ENCODE measurements at regions not wholly inside any gene's neighbourhood (a gene's known extent, or its start where the extent isn't known, plus 50 kb on each side); places are given as distances from the start of the nearest gene placed in this dataset.

GRCh38 chr5:172558076-172558976 is 82.7 kb upstream of the NEURL1B start:
- H3K4me3 ChIP-seq (ENCODE audit: low read depth, low read length): no peak overlapping the region

DNA sequence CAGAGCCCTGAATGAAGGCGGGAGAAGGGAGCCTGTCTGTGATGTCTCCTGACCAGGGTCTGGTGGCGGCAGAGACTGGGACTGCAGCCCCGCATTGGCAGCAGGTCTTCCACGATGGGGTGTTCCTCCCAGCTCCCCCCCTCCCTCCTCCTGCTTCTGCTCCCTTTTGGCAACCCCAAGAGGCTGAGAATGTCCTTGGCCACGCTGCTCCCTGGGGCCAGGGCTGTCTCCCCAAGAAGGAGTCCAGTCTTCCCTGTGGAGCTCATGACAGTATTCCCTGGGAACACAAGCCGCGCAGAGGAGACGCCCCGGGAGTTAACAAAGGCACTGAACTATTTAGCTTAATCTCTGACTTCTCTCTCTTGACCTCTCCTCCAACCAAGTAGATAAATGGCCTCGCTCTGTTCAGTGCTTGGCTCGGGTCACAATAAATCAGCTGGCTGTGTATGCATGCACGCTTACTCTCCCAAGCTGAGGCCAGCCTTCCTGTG is 84.0 kb upstream of the NEURL1B start:
- H3K9me3 ChIP-seq (ENCODE audit: control insufficient read depth, insufficient read depth, low read depth, low read length): no peaks in the 10 kb centered on the region
- no peak overlapping the region for H3K27ac ChIP-seq (ENCODE audit: low read depth, low read length)
- H3K4me3 ChIP-seq (ENCODE audit: low read depth, low read length): no peak overlapping the region
- peaks cover 3% of the 10 kb centered on the region; the same call in 1 of the 2 replicates for H3K4me1 ChIP-seq (ENCODE audit: control insufficient read depth, insufficient read depth, low read length)
- H3K9ac ChIP-seq (ENCODE audit: low read length): no peak overlapping the region
- no peaks in the 10 kb centered on the region for H3K36me3 ChIP-seq (ENCODE audit: control insufficient read depth, insufficient read depth, low read length)
- H3K27me3 ChIP-seq (ENCODE audit: control insufficient read depth, insufficient read depth, low read length): no peaks in the 10 kb centered on the region

More at GRCh38 chr5:172558076-172558976, 82.7 kb upstream of the NEURL1B start:
- H3K27me3 ChIP-seq (ENCODE audit: control insufficient read depth, insufficient read depth, low read length): no peaks in the 10 kb centered on the region
- peaks cover 3% of the 10 kb centered on the region; the same call in 1 of the 2 replicates for H3K4me1 ChIP-seq (ENCODE audit: control insufficient read depth, insufficient read depth, low read length)
- no peak overlapping the region for H3K9ac ChIP-seq (ENCODE audit: low read length)
- no peaks in the 10 kb centered on the region for H3K36me3 ChIP-seq (ENCODE audit: control insufficient read depth, insufficient read depth, low read length)
- no peak overlapping the region for H3K27ac ChIP-seq (ENCODE audit: low read depth, low read length)
- no peaks in the 10 kb centered on the region for H3K9me3 ChIP-seq (ENCODE audit: control insufficient read depth, insufficient read depth, low read depth, low read length)

- Histone ChIP-seq H3K27me3 (ENCODE audit: control insufficient read depth, insufficient read depth, low read length) (no peaks in the 10 kb centered on the region), H3K27ac (ENCODE audit: low read depth, low read length) (no peak overlapping the region), H3K9me3 (ENCODE audit: control insufficient read depth, insufficient read depth, low read depth, low read length) (no peaks in the 10 kb centered on the region), H3K9ac (ENCODE audit: low read length) (no peak overlapping the region), H3K4me1 (ENCODE audit: control insufficient read depth, insufficient read depth, low read length) (peaks cover 3% of the 10 kb centered on the region; the same call in 1 of the 2 replicates), H3K36me3 (ENCODE audit: control insufficient read depth, insufficient read depth, low read length) (no peaks in the 10 kb centered on the region), H3K4me3 (ENCODE audit: low read depth, low read length) (no peak overlapping the region)
Measured at GRCh38 chr5:172556262-172556661, 84.8 kb upstream of the NEURL1B start.

GRCh38 chr5:172554562-172554961 is 86.5 kb upstream of the NEURL1B start:
- H3K4me3 ChIP-seq (ENCODE audit: low read depth, low read length): no peak overlapping the region
- peaks cover 5% of the 10 kb centered on the region; the same call in 1 of the 2 replicates for H3K4me1 ChIP-seq (ENCODE audit: control insufficient read depth, insufficient read depth, low read length)
- no peak overlapping the region for H3K9ac ChIP-seq (ENCODE audit: low read length)
- H3K27ac ChIP-seq (ENCODE audit: low read depth, low read length): no peak overlapping the region
- H3K9me3 ChIP-seq (ENCODE audit: control insufficient read depth, insufficient read depth, low read depth, low read length): no peaks in the 10 kb centered on the region
- H3K27me3 ChIP-seq (ENCODE audit: control insufficient read depth, insufficient read depth, low read length): no peaks in the 10 kb centered on the region
- H3K36me3 ChIP-seq (ENCODE audit: control insufficient read depth, insufficient read depth, low read length): no peaks in the 10 kb centered on the region

DNA sequence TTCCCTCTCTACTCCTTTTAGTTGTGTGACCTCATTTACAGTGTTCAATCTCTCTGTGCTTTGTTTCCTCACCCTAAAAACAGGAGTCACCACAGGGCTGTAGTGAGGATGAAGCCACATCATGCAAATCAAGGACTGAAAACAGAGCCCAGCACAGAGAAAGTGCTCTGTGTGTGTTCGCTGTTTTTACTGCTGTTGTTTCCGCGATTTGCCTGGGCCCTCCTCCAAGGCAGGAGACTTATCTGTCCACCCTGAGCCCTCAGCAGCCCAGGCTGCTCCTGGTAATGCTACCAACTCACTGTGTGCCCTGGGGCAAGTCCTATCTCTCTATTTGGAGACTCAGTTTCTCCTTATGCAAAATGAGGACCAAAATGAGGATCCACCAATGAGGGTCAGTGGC is 87.2 kb upstream of the NEURL1B start:
- Histone ChIP-seq H3K9ac (ENCODE audit: low read length) (no peak overlapping the region), H3K4me1 (ENCODE audit: control insufficient read depth, insufficient read depth, low read length) (peaks cover 5% of the 10 kb centered on the region; the same call in 1 of the 2 replicates), H3K36me3 (ENCODE audit: control insufficient read depth, insufficient read depth, low read length) (no peaks in the 10 kb centered on the region), H3K4me3 (ENCODE audit: low read depth, low read length) (no peak overlapping the region), H3K27me3 (ENCODE audit: control insufficient read depth, insufficient read depth, low read length) (no peaks in the 10 kb centered on the region), H3K9me3 (ENCODE audit: control insufficient read depth, insufficient read depth, low read depth, low read length) (no peaks in the 10 kb centered on the region), H3K27ac (ENCODE audit: low read depth, low read length) (no peak overlapping the region)

GRCh38 chr5:172553167-172553566 is 87.9 kb upstream of the NEURL1B start:
- no peak overlapping the region for H3K27ac ChIP-seq (ENCODE audit: low read depth, low read length)
- no peak overlapping the region for H3K9ac ChIP-seq (ENCODE audit: low read length)
- H3K36me3 ChIP-seq (ENCODE audit: control insufficient read depth, insufficient read depth, low read length): no peaks in the 10 kb centered on the region
- H3K27me3 ChIP-seq (ENCODE audit: control insufficient read depth, insufficient read depth, low read length): no peaks in the 10 kb centered on the region
- H3K9me3 ChIP-seq (ENCODE audit: control insufficient read depth, insufficient read depth, low read depth, low read length): no peaks in the 10 kb centered on the region
- H3K4me1 ChIP-seq (ENCODE audit: control insufficient read depth, insufficient read depth, low read length): peaks cover 5% of the 10 kb centered on the region; the same call in 1 of the 2 replicates
- H3K4me3 ChIP-seq (ENCODE audit: low read depth, low read length): no peak overlapping the region

DNA sequence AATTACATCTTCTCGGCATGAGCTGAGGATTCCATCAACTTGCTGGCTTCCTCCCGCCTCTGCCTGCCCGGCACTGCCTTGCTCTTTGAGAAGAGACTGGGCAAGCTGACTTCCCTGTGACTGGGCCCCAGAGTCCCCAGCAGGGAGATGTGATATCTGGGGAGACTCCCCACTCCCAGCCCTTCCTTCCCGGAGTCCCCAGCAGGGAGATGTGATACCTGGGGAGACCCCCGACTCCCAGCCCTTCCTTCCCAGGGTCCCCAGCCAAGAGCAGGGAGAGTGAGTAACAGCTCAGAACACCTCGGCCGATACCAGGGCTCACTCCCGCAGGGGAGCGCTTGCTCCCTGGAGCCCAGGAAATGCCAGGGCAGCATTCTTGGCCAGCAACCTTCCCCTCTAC is 90.1 kb upstream of the NEURL1B start:
- Histone ChIP-seq H3K9me3 (ENCODE audit: control insufficient read depth, insufficient read depth, low read depth, low read length) (no peaks in the 10 kb centered on the region), H3K4me3 (ENCODE audit: low read depth, low read length) (no peak overlapping the region), H3K27me3 (ENCODE audit: control insufficient read depth, insufficient read depth, low read length) (no peaks in the 10 kb centered on the region; the same call in 1 of the 2 replicates), H3K9ac (ENCODE audit: low read length) (no peak overlapping the region), H3K36me3 (ENCODE audit: control insufficient read depth, insufficient read depth, low read length) (no peaks in the 10 kb centered on the region), H3K27ac (ENCODE audit: low read depth, low read length) (no peak overlapping the region), H3K4me1 (ENCODE audit: control insufficient read depth, insufficient read depth, low read length) (peaks cover 5% of the 10 kb centered on the region; the same call in 1 of the 2 replicates)

DNA sequence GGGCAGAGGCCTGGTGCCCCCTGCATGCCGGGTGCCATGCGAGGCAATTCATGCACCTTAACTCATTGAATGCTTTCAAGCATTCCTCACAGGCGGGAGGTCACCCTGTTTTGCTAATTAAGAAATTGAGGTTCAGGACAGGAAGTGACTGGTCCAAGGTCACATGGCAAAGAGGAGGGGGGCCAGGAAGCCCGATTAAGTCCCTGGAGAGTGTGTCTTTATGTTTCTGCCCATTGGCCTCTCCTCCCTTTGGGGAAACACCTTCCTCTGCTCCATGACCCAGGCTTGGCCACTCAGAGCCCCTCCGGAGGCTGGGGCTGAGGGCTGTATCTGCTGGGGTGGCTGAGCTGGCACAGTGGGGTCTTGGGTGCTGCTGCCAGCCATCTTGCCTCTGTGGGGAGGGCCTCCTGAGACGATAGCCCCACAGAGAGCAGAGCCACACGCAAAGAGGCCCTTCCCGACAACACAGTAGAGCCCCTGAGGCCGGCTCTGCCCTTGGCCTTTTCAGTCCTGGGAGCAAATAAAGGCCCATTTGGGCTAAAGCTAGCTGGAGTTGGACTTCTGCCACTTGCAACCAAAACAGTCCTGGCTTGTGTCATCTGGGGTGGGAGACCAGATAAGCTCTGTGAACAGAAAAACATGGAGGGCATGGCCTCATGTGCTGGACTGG is 90.8 kb upstream of the NEURL1B start:
- no peaks in the 10 kb centered on the region for H3K36me3 ChIP-seq (ENCODE audit: control insufficient read depth, insufficient read depth, low read length)
- H3K27me3 ChIP-seq (ENCODE audit: control insufficient read depth, insufficient read depth, low read length): no peaks in the 10 kb centered on the region; the same call in 1 of the 2 replicates
- H3K27ac ChIP-seq (ENCODE audit: low read depth, low read length): no peak overlapping the region
- H3K4me3 ChIP-seq (ENCODE audit: low read depth, low read length): no peak overlapping the region
- H3K9ac ChIP-seq (ENCODE audit: low read length): no peak overlapping the region
- peaks cover 5% of the 10 kb centered on the region; the same call in 1 of the 2 replicates for H3K4me1 ChIP-seq (ENCODE audit: control insufficient read depth, insufficient read depth, low read length)
- no peaks in the 10 kb centered on the region for H3K9me3 ChIP-seq (ENCODE audit: control insufficient read depth, insufficient read depth, low read depth, low read length)

- H3K36me3 ChIP-seq (ENCODE audit: control insufficient read depth, insufficient read depth, low read length): no peaks in the 10 kb centered on the region
- peaks cover 5% of the 10 kb centered on the region; the same call in 1 of the 2 replicates for H3K4me1 ChIP-seq (ENCODE audit: control insufficient read depth, insufficient read depth, low read length)
- H3K27me3 ChIP-seq (ENCODE audit: control insufficient read depth, insufficient read depth, low read length): no peaks in the 10 kb centered on the region; the same call in 1 of the 2 replicates
- no peak overlapping the region for H3K4me3 ChIP-seq (ENCODE audit: low read depth, low read length)
- H3K9me3 ChIP-seq (ENCODE audit: control insufficient read depth, insufficient read depth, low read depth, low read length): no peaks in the 10 kb centered on the region
- no peak overlapping the region for H3K9ac ChIP-seq (ENCODE audit: low read length)
- H3K27ac ChIP-seq (ENCODE audit: low read depth, low read length): no peak overlapping the region
Measured at GRCh38 chr5:172549696-172550095, 91.4 kb upstream of the NEURL1B start.

DNA sequence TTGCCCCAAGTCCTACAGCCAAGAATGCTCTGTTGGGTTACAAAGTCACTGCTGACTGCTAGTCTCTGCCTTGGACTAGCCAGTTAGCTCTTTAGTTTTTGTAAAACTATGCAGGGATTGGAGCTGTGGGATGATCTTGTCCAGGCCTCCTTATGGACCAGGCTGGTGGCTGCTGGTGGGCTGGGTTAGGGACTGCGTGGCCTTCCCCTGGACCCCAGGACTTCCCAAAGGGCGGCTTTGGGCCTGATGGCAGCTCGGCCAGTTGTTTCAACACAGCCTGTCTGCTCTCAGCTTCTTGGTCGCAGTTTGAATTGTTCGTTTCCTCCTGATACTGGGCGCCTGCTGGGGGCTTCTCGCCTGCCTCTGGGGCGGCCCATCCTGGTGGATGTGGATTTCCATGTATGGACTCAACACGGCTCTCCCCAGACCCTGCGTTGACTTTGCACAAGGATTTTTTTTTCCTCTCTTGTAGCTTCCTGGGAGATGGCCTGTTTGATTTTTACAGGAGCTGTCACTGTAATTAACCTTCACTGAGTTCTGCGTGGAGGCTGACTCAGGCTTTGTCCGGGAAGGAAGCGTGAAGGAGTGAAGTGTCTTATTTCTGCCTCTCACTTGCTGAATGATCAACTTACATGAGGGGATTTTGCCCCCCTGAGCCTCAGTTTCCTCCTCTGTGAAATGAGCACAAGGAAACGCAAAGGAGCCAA is 91.9 kb upstream of the NEURL1B start:
- Histone ChIP-seq H3K27ac (ENCODE audit: low read depth, low read length) (no peak overlapping the region), H3K9ac (ENCODE audit: low read length) (no peak overlapping the region), H3K27me3 (ENCODE audit: control insufficient read depth, insufficient read depth, low read length) (no peaks in the 10 kb centered on the region; the same call in 1 of the 2 replicates), H3K9me3 (ENCODE audit: control insufficient read depth, insufficient read depth, low read depth, low read length) (no peaks in the 10 kb centered on the region), H3K36me3 (ENCODE audit: control insufficient read depth, insufficient read depth, low read length) (no peaks in the 10 kb centered on the region), H3K4me3 (ENCODE audit: low read depth, low read length) (no peak overlapping the region), H3K4me1 (ENCODE audit: control insufficient read depth, insufficient read depth, low read length) (peaks cover 5% of the 10 kb centered on the region; the same call in 1 of the 2 replicates)

Data from HUES6 (cell line).